Hematopoietic multipotent progenitor cell treated with erythropoietin and hydrocortisone succinate and interleukin-3 and kit ligand, for 4 days (in vitro differentiated cells): ENCODE measurements at regions not wholly inside any gene's neighbourhood (a gene's known extent, or its start where the extent isn't known, plus 50 kb on each side); places are given as distances from the start of the nearest gene placed in this dataset.
"Not testable (repeated sequence)": the region's sequence is repeated elsewhere in the genome, so short reads cannot be mapped to it uniquely, and the experiment has no call there.

Source experiments
- DNase-seq: peaks from one replicate; pipeline ENCODE4 v3.0.0-alpha.2; 2015

DNA sequence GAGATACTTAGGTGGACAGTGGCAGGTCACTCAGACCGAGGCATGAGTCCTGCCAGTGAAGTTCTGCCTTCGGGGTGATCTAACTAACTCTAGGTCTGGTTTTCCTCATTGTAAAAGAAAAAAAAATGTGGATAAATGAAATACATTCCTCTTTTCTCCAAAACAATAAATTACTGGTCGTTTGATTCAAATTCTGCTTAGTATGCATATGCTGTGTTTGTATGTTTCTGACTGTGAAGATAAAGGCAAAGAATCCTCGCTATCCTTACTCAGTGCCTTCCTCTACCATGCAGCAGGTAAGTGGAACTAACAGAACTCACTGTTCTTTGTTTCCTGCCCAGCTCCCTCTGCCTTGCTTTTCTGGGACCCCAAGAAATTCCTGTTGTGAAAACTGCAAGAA, 330.1 kb downstream of the SUCLG1 start:
- no peak for DNase-seq

DNA sequence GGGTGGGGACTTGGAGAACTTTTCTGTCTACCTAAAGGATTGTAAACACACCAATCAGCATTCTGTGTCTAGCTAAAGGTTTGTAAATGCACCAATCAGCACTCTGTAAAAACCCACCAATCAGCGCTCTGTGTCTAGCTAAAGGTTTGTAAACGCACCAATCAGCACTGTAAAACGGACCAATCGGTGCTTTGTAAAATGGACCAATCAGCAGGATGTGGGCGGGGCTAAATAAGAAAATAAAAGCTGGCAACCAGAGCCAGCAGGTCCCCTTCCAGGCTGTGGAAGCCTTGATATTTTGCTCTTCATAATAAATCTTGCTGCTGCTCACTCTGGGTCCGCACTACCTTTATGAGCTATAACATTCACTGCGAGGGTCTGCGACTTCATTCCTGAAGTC, 331.3 kb downstream of the SUCLG1 start:
- not testable (repeated sequence) for DNase-seq

DNA sequence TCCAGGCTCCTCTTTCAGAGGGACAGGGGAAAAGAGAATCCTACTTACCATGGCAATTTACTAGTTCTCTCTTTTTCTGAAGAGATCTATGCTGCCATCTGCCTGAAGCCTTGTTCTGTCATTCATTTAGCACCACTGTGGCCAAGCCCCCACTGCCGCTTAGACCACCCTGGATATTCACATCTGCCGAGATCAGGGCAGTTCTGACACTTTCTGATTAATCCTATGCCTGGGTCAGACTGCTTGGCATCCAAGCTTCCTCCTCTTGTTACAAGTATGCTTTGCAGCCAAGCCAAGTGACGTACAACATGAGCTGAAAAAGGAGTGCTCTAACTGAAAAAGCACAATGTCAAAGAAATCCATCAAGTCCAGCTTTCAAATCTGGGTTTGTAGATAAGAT, 332.6 kb downstream of the SUCLG1 start:
- no peak for DNase-seq

DNA sequence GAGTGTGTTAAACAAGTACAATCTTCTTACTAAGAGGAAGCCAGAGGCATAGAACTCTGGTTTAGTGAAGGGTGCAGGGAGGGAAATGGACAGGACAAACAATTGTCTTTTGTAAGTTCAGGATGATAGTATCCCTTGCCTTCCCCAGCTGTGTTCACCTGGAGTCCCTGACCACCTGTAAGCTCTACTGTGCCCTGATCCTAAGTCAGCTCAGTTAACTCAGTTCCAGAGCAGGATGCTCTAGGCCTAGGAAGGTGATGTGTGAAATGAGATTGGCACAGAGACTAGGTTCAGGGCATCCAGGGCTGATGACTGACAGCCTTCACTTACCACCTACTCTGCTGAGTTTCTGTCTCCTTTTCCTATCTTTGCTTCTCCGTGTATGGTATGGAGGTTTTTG, 333.0 kb downstream of the SUCLG1 start:
- DNase-seq: no peak

DNA sequence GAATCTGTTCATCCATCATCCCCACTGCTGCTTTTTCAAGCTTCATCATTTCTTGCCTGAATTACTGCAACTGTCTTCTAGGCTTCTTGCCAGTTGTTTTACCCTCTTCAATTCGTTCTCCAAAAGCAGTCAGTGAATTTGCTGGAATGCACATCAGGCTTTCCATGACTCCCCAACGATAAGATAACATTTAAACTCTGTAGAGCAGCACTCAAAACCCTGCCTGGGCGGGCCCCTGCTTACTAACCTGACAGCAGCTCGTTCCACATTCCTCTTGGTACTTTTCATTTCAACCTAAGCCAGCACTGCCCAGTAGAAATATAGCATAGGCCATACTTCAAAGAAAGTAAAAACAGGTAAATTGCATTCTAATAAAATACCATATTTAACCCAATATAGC, 342.9 kb downstream of the SUCLG1 start:
- DNase-seq: no peak

DNA sequence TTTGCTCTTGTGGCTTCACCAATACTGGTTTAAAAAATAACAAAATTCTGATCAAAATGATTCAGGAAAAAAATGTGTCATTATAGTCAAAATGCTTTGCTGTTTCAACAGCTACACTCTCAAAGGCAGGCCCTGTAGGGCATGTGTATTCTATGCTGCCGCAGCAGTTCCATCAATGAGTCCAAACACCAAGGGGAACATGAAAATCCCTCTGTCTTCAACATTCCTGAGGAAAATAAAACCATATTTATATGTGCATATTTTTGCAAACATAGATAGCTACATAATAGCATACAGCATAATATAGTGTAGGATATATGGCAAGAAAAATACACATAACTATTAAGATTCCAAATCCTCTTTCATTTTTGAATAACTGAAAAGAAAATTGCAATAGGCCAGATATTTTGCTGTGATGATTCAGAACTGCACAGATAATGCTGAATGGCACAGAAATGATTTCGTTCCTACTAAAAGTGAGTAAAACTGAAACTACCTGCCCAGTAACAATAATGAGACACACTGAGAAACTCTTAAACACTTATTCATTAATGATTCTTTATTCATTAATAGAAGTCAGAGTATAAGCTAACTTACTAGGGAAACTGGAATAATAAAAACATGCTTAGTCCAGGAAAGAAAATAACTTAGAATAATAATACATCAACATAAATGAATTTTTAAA, 343.8 kb downstream of the SUCLG1 start:
- no peak for DNase-seq

DNA sequence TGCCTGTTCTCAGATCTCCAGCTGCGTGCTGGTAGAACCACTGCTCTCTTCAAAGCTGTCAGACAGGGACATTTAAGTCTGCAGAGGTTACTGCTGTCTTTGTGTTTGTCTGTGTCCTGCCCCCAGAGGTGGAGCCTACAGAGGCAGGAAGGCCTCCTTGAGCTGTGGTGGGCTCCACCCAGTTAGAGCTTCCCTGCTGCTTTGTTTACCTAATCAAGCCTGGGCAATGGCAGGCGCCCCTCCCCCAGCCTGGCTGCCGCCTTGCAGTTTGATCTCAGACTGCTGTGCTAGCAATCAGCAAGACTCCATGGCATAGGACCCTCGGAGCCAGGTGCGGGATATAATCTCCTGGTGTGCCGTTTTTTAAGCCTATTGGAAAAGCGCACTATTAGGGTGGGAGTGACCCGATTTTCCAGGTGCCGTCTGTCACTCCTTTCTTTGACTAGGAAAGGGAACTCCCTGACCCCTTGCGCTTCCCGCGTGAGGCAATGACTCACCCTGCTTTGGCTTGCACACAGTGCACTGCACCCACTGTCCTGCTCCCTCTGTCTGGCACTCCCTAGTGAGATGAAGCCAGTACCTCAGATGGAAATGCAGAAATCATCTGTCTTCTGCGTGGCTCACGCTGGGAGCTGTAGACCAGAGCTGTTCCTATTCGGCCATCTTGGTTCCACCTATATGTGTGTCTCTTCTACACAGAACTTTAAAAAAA, 355.1 kb downstream of the SUCLG1 start:
- DNase-seq: not testable (repeated sequence)

DNA sequence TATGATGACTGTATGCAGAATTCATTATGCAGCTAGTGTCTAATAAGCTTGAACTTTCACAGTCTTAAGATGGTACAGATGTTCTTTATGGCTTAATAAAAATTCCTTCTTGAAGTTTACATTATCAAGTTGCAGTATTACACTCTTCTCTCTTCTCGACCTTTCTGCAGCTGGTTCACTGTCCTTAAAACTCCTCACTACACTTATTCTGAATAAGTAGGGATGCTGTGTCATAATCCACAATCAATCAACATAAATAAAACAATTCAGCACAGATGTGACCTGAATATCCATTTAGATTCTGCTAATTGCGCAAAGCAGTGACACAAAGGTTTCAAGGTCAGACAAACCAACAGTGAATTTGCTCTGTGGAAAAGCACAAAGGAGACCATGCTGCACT, 356.8 kb downstream of the SUCLG1 start:
- no peak for DNase-seq

DNA sequence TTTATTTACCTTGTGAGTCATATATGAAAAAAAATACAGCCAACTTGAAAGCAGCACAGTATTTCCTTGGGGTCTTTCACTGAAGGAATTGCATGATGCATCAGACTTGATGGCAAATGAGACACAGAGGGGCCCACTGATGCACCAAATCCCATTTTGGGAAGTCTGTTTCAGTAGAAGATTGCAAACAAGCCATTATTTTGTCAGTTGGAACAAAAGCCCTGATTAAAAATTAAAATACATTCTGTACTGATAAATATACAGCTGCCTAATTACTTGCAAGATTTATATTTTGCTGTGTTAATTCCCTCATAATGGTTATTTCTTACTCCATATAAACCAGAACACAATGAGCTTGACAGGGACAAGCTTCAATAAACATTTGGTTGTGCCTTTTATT, 370.4 kb downstream of the SUCLG1 start:
- no peak for DNase-seq

DNA sequence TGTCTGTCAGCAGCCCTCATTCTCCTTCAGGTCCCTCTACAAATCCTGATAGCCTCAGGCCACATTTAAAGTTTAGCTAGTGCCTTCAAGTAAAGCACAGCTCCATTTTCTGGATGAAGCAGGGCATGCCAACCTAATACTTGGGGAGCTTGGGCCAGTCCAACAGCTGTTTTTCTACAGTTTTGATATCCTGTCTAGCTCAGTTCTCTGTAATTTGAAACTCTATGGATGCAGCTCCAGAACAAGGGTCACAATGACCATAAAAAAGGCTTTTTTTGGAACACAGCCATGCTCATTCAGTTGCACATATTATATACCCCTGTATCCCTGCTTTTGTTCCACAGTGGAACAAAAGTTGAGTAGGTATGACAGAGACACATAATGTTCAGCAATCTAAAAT, 373.5 kb downstream of the SUCLG1 start:
- no peak for DNase-seq

DNA sequence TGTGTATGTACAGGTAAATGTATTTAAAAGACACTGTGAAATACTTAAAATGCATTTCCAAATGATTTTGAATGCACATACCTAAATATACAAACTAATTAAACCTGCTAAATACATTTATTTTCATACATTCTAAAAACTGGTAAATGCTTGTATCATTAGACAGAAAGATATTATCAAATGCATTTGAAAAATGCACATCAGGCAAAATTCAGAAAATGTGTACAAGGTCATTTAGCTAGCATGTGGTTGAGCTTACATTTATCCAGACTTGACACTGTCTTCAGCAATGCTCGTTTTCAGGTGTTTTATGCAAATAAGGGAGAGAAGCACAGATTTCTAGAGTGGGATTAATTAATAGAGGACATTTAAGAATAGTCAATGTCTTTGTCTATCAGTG, 374.2 kb downstream of the SUCLG1 start:
- no peak for DNase-seq

DNA sequence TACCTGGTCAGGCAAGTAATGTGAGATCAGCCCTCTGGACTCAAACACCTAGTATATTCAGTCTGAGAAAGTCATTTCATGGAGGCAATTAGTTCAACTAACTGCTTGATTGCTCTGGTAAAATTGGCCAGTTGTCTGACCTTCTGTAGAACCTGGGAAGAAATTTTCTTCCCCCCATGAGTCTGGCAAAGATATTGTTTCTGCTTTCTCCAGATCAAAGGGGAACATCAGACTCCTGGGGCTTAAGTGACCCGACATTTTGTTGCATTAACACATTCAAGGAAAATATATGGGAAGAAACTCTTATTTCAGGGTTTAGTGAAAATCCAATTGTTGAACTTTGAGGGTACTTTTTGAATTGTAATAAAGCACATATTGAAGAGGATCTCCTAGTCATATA, 375.1 kb downstream of the SUCLG1 start:
- no peak for DNase-seq

DNA sequence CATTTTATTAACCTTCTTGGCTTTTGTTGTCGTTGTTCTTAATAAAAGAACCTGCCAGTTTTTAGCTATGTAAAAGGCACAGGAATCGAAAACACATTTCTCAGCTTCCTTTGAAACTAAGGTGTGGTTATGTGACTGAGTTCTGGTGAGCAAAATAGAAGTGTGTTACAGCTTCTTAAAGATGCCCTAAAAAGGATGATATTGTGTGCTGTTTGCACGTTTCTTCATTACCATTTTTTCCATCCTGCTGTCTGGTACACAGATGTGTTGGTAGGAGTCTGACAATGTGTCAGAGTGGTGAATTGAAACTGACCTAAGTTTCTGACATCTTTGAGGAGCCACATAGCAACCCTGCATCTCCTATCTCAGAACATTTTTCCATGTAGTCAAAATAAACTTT, 380.6 kb downstream of the SUCLG1 start:
- DNase-seq: no peak

DNA sequence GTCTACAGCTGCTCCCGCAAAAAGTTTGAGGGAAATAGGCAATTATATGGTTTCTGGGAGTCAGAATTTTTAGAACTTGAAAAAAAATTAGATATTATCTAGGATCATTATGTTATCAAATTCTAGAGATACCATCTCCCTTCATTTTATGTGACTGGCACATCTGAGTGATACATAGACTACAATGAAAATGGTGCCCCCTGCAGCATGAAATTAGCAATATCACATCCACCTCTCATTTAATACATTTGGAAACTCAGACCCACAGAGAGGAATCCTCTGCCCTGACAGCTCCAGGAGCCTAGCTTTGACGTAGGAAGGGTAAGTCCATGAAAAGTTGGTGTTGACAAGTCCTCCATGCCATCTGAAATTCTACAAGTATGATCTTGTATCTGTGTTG, 381.6 kb downstream of the SUCLG1 start:
- peak; percentile 69 for DNase-seq

DNA sequence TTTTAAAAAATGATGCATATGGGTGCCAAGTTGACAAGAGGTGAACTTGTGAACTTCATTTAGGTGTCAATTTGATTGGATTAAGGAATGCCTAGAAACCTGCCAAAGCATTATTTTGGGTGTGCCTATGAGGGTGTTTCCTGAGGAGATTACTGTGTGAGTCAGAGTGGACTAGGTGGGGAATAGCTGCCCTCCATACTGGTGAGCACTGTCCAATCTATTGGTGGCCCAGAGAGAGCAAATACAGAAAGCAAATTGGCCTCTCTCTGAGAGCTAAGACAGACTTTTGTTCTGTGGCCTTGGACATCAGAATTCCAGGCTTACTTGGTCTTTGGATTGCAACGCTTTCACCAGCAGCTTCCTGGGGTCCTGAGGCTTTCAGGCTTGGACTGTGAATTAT, 388.0 kb downstream of the SUCLG1 start:
- no peak for DNase-seq

DNA sequence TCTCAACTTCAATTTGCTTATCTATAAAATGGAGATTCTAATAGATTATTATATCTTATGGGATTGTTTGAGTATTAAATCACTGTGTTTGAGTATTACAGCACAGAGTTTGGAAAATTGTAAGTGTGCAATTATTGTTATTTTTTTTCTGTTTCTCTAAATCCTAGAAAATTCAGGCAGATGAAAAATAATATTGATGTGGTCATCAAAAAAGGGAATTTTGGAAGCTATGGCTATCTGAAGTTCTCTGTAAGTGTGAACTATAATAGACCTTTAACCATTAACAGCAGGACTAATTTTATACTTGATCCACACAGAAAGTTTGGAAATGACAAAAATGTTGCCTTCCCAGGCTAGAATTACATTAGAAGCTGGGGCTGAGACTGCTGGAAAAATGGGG, 393.2 kb downstream of the SUCLG1 start:
- no peak for DNase-seq

DNA sequence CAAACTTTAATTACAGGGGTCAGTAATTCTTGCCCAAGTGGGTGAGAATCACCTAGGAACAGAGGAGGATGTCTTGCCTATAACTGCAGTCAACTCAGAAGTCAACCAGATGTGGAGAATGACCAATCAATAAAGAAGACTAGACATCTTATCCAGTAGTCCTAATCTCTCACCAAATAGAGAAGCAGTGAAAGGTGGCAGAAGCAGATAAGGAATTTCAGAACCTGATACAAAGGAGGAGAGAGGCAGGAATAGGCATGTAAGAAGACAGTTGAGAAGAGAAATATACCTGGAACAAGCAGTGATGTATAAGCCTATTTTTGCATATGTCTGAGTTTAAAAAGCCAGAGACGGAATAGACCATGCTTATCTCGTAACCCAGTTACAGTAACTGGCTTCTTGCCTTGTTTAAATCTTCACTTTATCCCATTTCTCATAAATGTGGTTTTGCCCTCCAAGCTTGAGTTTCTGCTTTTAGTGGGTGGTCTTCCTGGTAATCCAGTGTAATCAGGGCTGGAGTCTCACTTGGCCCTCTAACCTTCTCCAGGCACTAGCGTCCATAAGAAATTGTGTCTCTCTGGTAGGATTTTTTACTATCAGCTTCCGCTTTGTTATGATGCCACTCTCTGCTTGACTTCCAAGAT, 401.0 kb downstream of the SUCLG1 start:
- DNase-seq: peak; percentile 38

DNA sequence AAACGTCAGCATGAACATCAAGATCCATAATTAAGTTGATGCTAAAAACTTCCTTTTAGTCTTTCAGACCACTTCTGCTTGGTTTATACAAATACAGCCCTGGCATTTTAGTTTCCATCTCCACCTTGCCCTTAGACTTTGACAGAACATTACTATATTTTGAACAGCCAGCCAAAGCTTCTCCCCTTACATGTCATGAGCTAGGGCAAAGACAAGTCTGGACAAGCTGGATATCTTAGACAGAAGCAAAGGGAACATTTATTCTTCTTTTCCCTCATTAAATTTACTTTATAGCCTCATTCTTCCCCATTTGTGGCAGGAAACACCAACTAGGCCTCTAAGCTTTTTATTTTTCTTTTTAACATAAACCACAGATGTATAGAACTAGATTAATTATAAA, 403.3 kb downstream of the SUCLG1 start:
- no peak for DNase-seq

DNA sequence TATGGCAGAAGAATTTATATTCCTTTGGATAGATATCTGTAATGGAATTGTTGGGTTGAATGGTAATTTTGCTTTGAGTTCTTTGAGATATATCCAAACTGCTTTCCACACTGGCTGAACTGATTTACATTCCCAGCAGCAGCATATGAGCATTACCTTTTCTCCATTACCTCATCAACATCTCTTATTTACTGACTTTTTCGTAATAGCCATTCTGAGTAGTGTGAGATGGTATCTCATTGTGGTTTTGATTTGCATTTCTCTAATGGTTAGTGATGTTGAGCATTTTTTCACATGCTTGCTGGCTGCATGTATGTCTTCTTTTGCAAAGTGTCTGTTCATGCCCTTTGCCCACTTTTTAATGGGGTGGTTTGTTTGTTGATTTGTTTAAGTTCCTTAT, 404.5 kb downstream of the SUCLG1 start:
- peak; percentile 8 for DNase-seq

DNA sequence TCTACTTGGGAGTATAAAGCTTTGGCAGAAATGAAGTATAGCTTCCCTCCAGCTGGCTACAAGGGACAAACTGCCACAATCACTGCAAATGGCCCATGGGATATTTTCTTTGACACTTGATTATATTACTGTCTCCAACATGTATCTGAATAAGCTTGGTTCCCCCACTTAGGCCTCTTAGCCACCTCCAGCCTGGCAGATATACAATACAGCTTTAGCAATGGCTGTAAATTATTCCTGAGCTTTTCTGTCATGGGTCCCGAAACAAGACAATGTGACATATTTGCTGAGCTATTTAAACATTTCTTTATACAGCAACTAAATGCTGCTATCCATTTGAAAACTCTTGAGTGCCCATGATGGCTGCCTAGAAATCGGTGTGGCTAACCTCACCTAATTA, 406.2 kb downstream of the SUCLG1 start:
- no peak for DNase-seq

DNA sequence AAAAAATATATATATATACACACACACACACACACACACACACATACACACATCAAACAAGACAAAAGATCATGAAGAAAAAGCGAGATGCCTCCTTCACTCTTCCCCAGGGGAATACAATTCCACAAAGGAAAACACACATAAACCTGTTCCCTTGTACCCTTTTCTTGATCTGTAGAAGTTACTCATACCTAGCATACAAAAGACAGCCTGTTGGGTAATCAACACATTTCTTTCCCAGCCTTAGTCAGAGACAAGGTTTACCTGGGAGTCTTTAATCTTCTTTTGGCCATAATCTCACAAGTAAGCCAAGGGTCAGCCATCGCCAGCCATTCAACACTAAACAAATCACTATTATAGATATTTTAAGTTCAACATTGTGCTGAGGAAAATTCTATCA, 407.0 kb downstream of the SUCLG1 start:
- no peak for DNase-seq

DNA sequence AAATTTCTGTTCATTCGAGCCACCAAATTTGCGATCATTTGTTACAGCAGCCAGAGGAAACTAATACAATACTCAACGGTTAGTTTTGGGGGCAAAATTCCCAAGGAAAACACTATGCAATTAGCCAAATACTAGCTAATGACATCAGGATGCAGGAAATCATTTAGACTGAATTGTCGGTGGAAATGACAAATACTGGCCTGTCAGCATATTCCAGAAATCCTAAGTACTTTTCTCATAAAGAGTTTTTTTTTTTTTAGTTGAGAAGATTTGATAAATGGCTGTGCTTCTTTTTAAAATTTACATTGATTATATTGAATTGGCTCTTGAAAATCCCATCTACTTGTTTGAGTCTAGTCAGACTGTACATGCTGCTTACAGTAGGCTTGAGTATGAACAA, 410.1 kb downstream of the SUCLG1 start:
- no peak for DNase-seq

DNA sequence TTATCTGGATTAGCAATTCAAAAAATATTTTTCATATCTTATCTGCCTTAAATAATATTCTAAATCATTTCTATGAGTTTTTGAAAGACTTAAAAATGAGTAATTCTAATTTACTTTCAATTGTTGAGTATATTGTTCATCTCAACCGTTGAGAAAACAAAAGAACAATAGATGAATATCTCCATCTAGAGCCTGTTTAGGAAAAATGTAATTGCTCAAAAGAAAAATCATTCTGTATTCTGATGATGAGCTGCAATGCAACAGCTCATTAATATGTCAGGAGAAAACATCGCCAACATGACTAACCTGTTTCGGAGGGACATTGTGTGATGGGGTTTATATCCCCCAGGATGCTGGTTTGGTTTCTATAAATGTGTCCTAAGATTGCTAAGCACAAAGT, 417.6 kb downstream of the SUCLG1 start:
- DNase-seq: no peak

DNA sequence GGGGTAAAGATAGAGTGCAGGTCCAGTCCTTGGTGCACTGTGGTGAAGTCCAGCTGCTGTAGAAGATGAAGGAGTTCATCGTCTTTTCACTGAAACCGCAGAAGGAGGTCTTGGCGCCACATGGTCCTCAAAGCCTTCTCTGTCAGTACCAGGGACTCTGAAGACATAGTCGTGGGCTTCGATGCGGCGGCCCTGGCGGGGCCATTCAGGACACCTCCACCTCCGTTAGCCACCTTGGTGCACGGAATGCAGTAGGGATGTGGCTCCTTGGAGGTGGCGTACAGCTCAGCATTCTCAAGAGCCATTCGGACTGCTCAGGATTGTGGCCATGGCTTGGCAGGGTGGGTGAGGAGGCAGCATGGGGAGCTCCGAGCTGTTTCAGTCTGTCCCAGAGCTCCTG, 418.8 kb downstream of the SUCLG1 start:
- no peak for DNase-seq

DNA sequence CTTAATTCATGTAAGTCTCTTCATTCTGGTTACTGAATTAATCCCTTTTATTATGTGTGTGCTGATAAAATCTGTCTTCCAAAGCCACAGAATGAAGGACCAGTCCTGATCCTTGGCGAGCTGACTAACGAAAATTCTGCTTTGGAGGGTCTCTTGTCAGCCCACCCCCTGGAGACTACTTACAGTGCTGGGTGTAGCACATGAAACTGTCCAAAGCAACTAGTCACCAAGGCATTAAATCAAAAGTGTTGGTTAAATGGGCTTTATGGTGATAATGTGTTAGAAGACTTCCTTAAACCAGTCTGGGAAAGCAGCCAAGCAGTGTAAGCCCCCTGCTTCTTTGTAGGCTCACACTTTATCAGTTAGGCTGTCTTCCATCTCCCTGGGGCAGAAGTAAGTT, 420.2 kb downstream of the SUCLG1 start:
- peak; percentile 87 for DNase-seq
